GM20000 (cell line): ENCODE measurements at regions not wholly inside any gene's neighbourhood (a gene's known extent, or its start where the extent isn't known, plus 50 kb on each side); places are given as distances from the start of the nearest gene placed in this dataset.
A peak's percentile ranks its signal among the peaks of the same experiment; 100 is the strongest.

Experiments
- DNase-seq: peaks from one replicate; pipeline ENCODE4 v3.0.0; 2012; ENCODE audit warnings: low spot score
- TF ChIP-seq, protein P1 (sequence below): IDR thresholded peaks from 2 replicates; pipeline ENCODE4 v1.5.1; 2012; ENCODE audit warnings: mild to moderate bottlenecking, control low read depth; ENCODE audit errors: extremely low read depth, missing control alignments

DNA sequence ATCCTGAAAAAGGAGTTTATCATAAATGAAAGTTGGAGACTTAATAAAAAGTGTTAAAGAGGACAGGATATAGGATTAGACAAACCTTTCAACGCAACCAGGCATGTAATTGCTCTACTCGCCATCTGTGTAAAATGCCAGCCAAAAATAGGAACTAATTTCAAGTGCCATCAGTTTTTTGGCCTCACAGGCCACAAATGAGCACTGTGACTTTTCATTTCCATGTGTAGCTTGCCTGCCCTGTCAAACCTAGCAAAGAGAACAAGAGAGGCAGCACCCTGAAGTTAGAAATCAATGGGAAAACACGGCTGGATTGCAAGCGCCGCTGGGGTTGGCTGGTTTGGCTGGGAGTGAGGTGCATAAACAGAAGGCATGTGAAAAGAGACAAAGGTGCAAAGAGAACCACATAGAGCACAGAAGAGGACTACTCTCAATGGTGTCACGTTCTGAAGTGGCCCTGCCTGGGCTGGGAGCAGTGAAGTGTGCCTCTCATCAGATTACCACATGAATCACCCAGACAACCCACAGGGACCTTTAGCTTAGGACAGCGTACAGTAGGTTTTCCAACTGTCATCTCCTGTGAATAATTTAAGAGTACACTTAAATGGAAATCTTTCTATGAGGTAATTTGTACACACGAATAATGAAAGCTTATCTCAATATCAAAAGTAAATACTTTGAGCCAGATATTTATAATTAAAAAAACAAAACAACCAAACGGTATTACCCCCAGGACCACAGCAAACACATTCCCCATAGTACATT is 78.0 kb upstream of the NHSL1 start:
- TF ChIP-seq, protein P1, sequence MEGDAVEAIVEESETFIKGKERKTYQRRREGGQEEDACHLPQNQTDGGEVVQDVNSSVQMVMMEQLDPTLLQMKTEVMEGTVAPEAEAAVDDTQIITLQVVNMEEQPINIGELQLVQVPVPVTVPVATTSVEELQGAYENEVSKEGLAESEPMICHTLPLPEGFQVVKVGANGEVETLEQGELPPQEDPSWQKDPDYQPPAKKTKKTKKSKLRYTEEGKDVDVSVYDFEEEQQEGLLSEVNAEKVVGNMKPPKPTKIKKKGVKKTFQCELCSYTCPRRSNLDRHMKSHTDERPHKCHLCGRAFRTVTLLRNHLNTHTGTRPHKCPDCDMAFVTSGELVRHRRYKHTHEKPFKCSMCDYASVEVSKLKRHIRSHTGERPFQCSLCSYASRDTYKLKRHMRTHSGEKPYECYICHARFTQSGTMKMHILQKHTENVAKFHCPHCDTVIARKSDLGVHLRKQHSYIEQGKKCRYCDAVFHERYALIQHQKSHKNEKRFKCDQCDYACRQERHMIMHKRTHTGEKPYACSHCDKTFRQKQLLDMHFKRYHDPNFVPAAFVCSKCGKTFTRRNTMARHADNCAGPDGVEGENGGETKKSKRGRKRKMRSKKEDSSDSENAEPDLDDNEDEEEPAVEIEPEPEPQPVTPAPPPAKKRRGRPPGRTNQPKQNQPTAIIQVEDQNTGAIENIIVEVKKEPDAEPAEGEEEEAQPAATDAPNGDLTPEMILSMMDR: no peak
- DNase-seq: peak; percentile 24

DNA sequence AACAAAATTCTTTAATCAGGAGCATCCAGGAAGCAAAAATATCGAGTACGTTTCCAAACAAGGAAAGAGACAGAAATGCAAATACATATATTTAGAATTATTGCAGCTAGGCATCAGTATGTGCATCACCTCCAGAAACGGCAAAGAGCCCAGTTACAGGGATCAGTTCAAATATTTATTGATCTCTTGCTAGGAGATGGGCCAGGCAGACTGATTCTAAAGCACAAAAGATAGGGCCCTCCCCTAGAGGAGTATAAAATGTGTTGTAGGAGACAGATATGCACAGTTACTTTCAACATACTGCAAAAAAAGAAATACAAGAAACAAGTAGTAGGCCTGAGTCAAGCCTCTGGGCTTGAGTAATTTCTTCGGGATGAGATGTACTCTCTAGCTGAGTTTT is 80.7 kb upstream of the NHSL1 start:
- TF ChIP-seq, protein P1: no peak

DNA sequence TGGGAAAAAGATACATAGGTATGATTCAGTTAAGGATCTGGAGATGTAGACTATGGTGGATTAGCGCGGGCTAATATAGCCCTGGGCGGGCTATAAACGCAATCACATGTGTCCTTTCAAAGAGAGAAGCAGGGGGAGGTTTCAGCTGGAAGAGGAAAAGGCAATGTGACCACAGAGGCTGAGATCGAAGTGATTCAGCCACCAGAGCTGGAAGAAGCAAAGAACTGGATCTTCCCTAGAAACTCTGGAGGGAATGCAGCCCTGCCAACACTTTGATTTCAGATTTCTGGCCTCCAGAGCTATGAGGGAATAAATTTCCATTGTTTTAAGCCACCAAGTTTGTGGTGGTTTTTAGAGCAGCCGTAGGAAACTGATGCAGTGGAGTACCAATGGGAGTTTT is 81.5 kb upstream of the NHSL1 start:
- TF ChIP-seq, protein P1: no peak
- DNase-seq: no peak

More for the DNA sequence above, 80.7 kb upstream of the NHSL1 start:
- DNase-seq: no peak

DNA sequence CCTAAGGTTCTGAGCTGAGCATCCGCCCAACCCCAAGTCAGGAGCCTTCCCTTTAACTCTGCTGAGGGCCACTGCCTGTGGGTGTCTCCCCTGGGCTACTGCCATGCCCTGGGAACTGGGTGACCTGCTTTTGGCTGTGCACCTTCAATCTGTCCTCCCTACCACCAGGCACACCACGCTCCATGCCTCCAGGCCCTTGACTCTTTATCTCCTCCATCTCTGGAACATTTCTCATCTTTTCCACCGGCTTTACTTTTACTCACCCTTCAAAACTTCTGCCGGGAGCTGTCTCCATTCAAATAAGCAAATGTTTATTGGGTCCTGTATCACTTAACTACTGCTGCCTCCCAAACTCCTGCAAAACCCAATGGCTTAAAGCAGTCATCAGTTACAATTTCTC is 83.3 kb upstream of the NHSL1 start:
- DNase-seq: no peak
- TF ChIP-seq, protein P1: no peak

DNA sequence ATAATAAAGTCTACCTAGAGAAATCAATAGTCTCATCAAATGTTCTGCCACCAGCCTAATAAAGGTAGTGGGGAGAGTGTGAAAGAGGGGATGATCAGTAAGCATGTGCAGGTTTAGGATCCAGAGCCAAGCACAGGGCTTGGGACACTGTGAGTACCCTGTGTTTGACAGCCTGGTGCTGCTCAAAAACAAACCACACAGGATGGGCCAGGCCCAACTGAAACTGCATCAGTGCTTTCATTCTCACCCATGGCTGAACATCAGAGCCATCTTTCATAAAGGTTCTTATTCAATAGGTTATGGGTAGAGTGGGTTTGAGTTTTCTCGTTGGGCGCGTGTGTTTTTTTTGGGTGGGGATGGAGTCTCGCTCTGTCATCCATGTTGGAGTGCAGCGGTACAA is 87.3 kb upstream of the NHSL1 start:
- TF ChIP-seq, protein P1: no peak
- no peak for DNase-seq

DNA sequence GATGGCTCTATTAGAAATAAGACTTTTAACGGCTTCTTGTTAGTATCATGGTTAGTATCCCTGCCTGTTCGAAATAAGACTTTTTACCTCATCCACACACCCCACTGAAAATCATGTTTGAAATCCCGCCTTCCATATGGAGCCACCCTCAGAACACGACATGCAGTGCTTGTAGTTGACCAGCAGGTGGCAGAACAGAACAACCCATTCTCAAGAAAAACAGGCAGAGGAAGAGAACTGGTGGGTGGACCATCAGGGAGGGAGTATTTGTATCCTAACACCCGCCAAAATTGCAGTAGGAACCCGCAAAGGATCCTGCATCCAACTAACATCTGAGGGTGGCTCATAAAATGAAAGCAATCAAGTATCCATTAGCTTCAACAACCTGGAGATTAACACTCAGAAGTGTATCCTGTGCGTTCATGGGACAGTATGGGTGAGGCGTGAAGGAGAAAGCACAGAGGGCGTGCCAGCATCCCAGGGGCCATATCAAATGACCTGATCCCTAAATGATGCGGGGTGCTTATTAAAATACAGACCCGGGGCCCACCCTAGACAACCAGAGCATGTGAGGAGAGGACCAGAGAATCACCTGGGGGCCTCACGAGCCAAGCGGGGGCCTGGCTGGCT is 89.6 kb upstream of the NHSL1 start:
- TF ChIP-seq, protein P1: peak; percentile 88
- DNase-seq: peak; percentile 70
